ACHN (cell line): ENCODE measurements at regions not wholly inside any gene's neighbourhood (a gene's known extent, or its start where the extent isn't known, plus 50 kb on each side); places are given as distances from the start of the nearest gene placed in this dataset.

ENCODE experiments used
- DNase-seq: peaks from one replicate; pipeline ENCODE4 v3.0.0-alpha.2; 2015
- in situ Hi-C: cut with HindIII; loops from 2 replicates; pipeline ENCODE4 v1.10.0; 2017; ENCODE audit warnings: low sequenced_read_pairs, low pct_ligation_motif_present, low pct_unique_long_range_greater_than_20kb

DNA sequence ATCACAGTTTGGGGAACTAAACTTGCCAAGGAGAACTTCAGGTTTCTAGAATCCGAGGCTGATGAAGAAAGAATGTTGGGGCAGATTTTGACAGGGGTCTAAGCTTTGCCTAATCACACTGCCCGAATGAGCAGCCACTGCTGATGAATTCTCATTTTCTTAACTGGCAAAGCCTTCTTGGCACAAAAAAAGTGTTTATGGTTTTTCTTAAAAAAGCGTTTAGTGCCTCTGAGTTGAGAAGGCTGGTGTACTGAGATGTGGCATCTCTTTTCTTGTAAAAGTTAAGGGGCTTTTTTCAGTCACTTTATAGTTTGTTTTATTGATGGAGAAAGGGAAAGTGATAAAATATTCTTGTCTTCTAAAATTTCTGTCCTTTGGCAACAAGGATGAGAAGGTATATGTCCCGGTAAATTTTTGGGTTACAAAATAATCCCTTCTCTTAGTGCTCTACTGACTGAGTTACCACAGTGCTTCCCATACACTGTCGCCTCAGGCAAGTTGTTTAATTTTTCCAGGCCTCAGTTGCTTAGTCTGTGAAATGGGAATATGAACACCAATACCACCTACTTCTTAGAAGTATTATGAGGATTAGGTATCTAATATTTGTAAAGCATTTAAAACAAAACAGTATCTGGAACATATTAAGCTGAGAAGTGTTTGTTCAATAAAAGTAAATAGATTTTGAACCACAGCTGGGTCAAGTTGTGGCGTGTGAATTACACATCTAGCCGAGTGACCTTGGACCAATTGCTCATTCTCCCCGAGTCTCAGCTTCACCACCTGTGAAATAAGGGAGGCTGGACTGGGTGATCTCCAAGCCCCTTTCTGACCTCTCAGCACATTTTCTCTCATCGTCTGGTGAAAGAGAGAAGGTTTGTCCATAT is 320.8 kb downstream of the HAPSTR1 start:
- in situ Hi-C loops, result no loop called here
- DNase-seq, result no peak

DNA sequence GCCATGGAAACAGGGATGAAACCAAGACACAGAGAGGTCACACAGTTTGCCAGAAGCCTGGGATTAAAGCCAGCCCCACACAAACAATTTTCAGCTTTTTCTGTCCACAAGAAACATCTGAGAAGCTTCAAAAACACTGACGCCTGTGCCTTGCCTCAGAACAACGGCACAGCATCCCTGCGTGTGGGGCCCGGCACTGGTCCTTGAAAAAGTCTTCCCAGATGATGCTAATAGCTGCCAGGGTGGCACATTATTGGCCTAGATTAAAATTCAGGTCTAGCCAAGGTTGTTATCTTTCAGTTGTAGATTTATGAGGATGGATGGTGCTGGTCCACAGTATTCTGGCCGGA is 321.4 kb downstream of the HAPSTR1 start:
- no peak for DNase-seq
- in situ Hi-C loops, result no loop called here

DNA sequence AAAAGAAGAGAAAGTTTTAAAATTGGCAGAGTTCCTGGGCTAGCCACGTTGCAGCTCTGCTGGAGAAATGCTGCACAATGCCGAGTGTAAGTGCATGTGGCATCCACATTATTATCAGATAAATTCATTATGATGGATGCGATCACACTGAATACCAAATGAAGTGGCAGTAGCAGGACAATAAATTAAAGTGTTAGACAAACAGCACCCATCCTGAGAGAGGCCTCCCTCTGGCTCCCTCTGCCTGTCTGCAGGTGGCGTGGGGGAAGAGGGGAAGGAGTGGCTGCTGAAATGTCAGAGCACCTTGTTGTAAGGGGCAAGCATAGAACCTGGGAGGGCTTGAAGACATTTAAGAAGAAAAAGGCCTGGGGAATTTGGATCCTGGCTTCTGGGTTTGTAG is 324.1 kb downstream of the HAPSTR1 start:
- in situ Hi-C loops, result no loop called here
- DNase-seq, result no peak

DNA sequence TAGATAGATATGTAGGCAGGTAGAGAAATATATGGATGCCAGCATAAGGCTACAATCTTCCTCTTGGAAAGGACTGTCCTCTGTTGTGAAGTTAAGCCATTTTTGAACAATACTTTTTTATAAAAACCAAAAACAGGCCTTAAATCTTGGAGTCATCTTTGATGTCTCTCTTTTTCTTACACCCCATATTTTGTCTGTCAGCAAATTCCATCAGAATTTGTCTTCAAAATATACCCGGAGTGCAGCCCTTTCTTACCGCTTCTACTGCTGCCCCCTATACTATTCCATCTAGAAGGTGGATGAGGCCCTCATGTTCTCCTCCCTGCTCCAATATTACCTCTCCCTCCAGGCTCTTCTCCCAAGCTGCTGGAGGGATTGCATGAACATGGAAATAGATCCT is 326.5 kb downstream of the HAPSTR1 start:
- in situ Hi-C loops, result no loop called here
- no peak for DNase-seq

DNA sequence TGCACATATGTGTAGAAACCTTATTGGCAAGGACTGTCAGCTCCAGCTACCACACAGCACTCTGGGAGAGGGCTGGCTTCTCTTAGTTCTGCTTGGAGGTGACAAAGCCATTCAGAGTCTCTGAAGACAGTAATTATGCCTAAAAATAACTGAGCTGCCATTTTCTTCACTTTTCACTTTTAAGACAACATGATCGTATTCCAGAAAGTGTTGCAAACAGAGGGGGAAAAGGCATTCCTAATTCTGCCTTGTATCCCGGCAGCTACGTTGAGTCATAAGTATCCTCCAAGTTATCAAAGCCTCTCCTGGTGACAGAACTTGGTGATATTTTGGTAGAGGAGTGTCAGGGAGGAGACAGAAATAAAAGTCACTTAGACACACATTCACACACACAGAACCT is 327.7 kb downstream of the HAPSTR1 start:
- DNase-seq, result no peak
- in situ Hi-C loops, result no loop called here

DNA sequence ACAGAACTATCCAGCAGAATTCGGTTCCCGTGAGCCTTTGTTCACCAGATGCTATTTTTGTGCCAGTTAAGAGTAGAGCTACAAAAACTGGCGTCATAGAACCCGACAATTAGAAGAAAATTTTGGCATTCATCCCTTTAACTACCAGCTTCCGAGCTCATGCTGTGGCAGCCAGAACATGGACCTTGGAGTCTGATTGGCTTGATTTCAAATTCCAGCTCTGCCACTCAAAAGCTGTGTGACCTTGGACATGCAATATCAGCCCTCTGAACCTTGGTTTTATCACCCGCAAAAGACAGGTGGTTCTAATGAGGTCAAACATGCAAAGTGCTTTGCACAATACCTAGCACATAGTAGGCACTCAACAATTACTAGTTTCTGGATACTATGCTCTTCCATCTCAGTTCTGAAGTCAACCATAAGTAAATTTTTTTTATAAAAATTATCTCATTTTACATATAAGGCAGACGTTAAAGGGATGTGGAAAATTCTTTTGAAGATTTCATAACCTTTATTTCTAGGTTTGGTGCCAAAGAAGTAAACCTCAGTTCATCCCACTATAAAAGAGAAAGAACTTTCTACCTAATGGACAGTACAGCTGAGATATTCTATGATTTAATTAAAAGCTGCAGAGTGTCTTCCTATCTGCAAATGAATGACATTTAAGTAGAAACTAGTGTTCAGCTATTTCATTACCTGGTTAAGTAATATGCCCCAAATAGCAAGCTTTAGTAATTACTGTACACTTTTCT is 331.5 kb downstream of the HAPSTR1 start:
- in situ Hi-C loops, result no loop called here
- no peak for DNase-seq

DNA sequence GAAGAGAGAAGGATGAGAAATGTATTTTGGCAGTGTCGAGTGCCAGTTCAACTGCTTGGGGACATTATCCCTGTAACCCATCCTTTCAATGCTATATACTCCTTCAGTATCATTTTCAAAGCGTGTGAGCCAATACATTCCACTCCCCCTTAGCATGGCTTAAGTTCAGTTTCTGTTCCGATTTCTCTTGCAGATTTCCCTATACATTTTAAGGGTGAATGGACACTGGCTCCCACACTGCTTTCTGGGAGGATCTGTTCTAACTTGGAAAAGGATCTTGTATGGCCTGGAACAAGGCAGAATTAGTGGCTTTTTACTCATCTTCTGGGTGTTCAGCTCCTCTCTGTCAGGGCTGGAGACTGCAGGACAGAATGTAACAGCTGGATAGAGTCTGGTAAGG is 333.8 kb downstream of the HAPSTR1 start:
- in situ Hi-C loops, result no loop called here
- DNase-seq, result no peak

DNA sequence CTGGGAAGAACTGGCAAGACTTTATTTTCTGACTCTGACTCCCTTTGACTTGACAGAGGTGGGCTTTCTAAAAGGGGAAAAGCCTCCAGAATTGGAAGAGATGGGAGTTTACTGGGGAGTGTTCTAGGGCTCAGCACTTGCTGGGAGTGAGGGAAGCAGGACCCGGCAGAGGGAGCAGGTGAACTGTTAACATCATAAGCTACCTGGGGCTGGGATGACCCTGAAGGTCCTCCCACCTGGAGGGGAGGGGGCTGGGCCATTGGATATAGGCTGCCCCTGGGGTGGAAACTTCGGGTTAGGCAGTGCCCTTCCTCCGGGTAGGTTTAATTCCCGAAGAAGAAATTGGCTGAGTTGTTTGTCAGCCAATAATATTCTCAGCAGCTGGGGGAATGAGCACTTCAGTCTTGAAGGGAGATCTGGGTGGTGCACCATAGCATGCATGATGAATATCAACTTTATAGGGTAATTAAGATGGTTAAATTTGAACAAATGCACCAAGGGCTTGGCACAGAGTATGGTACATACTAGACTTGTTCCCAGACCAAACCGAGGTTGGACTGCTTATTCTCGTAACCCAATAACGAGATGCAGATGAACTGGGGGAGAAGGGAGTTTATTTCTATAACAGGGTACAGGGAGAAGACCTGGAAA is 337.0 kb downstream of the HAPSTR1 start:
- in situ Hi-C loops, result no loop called here
- DNase-seq, result no peak

DNA sequence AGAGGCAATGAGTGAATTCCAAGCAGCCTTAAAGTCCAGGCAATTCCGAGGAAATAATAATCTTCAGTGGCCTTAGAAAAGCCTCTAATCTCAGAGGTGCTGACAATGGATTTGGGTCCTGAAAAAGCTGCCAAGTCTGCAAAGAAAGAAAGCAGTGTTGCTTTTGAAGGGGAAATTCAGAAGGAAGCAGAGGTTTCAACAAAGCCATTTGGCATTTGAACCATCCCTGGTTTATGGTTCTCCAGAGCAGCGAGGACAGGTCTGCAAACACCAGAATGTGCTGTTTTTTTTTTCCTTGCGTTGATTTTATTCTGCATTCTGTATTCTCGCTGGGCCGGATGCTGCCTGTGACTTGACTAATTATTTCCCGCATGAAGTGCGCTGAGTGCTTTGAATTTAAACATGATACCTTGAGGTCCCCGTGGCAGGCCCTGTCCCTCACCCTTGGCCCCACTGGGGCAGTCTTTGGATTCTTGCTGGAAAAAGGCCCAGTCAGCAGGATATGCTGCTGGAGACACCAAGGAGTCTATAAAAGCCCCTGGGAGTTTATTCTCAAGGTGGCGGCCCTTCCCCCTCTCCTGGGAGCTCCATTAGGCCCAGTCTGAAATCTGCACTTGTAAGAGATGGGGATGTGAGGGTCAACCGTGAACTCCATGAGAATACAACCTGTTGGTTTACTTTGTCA is 338.3 kb downstream of the HAPSTR1 start:
- in situ Hi-C loops, result no loop called here
- DNase-seq, result no peak

DNA sequence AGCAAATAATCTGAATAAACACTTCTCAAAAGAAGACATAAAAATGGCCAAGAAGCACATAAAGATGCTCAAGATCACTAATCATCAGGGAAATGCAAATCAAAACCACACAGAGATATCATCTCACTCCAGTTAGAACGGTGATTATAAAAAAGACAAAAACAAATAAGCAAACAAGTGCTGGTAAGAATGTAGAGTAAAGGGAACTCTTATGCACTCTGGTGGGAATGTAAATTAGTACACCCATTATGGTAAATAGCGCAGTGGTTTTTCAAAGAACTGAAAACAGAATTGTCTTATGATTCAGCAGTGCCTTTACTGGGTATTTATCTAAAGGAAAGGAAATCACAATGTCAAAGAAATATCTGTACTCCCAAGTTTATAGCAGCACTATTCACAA is 343.2 kb downstream of the HAPSTR1 start:
- in situ Hi-C loops, result no loop called here
- DNase-seq, result no peak

DNA sequence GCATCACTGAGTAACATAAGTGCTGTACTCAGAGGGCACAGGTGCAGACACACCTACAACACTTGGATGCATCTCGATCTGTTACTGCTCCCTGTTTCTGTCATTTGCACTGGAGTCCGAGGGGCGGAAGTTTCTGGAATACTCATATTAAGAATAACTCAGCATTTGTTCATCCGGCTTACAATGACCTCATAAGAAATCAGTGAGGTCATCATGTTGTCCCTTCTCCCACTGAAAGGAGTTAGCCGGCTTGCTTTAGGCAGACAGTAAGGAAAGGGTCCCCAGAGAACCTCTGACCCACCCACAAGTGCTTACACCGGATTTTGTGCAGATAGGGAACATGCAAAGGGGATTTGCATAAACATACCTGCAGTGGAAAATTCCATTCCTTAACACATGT is 344.7 kb downstream of the HAPSTR1 start:
- in situ Hi-C loops, result no loop called here
- no peak for DNase-seq

DNA sequence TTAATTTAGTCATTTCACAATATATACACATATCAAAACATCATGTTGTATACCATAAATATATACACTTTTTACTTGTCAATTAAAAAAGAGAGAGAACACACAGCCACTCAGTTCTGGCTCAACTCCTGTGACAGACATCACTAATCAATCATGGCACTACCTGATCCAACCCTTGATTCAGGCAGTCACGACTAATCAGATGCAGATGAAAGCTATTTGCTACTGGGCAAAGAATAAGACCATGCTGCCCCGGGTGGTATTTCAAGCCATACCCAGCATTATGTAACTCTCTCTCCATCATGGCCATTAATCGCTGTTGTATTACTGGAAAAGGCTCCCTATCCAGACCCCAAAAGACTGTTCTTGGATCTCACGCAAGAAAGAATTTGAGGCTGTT is 345.7 kb downstream of the HAPSTR1 start:
- DNase-seq, result peak; percentile 7
- in situ Hi-C loops, result no loop called here

DNA sequence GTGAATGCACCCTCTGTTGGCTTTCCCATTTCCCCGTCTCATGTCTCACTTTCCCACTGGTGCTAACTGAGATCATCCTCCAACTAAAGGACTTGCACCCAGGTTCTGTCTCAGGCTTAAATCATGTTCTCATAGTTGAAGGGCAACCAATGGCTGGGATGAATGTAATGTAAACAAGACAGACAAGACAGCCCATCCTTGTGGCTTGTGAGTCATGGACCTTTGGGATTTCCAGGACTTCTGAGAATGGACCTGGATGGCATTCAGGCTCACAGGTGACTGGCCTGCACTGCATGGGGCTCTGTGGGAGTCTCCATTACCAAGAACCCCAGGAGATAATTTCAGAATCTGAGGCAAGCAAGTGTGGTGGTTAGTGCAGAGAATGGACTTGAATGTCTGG is 347.5 kb downstream of the HAPSTR1 start:
- in situ Hi-C loops, result no loop called here
- no peak for DNase-seq

DNA sequence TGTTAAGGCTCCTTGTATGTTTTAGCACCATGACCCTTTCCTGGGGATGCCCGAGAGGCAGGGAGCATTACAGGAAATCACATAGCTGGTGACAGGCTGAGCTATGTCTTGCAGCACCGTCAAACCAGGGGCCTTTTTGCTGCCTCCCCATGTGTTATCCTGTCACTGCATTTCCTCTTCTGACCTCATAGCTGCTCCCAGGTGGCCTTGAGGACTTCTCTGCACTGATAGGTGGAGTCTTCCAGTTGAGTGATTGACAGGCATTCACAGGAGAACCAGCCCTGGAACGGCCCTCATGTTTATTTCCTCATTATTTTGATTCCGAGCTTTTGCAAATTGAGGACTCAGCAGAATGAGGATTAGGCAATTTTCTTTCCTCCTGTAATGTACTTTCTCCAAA is 349.6 kb downstream of the HAPSTR1 start:
- in situ Hi-C loops, result no loop called here
- no peak for DNase-seq

DNA sequence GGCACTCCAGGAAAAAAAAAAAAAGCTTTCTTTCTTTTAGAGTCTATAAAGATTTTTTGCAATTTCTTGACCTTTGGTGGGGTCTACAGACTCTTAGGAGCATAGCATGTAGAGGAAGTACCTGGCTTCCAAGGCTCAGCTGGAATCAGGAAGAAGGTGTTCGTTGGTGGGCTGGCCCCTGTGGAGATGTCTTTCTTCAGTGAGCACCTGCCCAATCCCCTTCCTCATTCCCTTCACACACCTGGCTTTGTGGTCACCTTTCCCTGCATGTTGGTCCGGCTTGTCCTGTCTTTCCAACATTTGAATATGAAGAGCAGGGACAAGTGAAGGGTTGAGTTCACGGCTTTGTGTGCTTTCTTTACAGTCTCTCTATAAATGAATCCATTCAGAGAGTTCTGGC is 352.4 kb downstream of the HAPSTR1 start:
- DNase-seq, result no peak
- in situ Hi-C loops, result no loop called here

DNA sequence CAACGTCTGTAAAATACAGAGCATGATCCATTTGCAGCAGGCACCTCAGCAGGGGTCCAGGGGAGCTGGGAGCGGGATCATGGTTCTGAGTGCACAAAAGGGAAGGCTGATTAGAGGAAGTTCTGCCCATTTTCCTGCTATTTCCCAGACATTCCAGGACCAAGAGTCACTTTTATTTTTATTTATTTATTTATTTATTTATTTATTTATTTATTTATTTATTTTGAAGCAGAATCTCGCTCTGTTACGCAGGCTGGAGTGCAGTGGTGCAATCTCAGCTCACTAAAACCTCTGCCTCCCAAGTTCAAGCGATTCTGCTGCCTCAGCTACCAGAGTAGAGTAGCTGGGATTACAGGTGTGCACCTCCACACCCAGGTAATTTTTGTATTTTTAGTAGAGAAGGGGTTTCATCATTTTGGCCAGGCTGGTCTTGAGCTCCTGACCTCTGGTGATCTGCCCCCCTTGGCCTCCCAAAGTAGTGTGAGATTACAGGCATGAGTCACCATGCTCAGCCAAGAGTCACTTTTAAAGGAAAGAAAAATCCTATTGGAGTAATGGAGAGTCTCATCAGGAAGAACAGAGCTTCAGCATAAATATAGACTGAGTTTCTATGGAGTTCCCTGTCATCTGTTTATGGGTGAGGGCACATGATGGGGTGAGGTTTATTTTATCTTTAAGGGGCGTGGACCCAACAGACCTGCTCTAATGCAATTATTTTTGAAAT is 355.2 kb downstream of the HAPSTR1 start:
- no peak for DNase-seq
- in situ Hi-C loops, result no loop called here

DNA sequence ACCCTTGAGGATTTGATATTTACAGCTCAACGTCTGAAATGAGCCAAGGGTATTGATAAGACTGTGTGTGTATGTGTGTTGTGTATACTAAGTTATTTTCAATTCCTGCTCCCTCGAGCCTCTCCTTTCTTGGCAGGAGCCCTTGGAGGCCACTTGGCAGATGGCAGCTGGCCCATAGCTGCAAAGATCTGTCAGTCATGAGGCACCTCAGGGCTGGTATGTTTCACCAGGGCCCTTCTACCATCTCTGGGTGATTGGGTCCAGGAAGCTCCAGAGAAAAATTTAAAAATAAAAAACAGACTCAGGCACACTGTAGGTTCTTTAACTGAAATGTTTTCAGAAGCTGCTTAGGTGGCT is 355.7 kb downstream of the HAPSTR1 start:
- in situ Hi-C loops, result no loop called here
- no peak for DNase-seq

DNA sequence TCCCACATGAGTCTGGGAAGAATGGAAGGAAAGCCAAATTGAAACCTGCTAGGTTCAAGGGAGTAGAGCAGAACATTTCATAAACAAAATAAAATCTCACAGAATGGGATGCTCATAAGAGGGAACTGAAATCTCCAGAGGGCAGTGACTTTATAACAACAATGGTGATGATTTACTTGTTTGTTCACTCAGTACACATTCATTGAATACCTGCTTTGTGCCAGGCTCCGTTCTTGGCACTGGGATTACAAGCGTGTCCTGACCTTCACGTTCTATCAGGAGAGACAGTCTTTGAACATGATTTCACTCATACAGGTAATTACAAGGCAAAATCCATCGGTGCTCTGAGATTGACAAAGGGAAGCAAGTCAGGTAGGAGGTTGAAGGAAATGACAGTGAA is 356.3 kb downstream of the HAPSTR1 start:
- DNase-seq, result no peak
- in situ Hi-C loops, result no loop called here

DNA sequence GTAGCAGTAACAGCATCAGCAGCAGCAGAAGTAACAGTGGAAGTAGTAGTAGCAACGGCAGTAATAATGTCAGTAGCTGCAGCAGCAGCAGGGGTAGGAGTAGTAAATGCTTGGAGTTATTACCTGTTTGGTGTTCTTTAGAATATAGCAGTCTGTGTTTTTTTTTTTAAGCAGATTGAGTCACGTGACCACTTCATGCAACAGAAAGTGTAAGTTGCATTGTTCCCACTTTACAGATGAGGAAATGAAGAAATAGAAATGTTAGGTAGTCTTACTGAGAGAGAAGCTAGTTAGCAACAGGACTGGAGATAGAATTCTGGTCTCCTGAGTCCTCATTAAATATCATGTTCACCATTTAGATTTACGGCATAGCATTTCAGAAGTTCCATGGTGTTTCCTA is 358.2 kb downstream of the HAPSTR1 start:
- DNase-seq, result no peak
- in situ Hi-C loops, result no loop called here
